Neural progenitor cell (in vitro differentiated cells): ENCODE measurements at regions not wholly inside any gene's neighbourhood (a gene's known extent, or its start where the extent isn't known, plus 50 kb on each side); places are given as distances from the start of the nearest gene placed in this dataset.
A peak's percentile ranks its signal among the peaks of the same experiment; 100 is the strongest.

Experiments used
- DNase-seq: peaks from one replicate; pipeline ENCODE4 v3.0.0-alpha.2; 2016; ENCODE audit warnings: low spot score
- H2AFZ ChIP-seq: fragments of 200-600 bp; sonication (generic); replicated peaks from 2 replicates; pipeline ENCODE4 v1.6.1; 2016; ENCODE audit warnings: antibody characterized with exemption
- H3F3A ChIP-seq: fragments of 200-600 bp; sonication (generic); 2 replicates; pipeline ENCODE4 v1.6.1; 2016; ENCODE audit warnings: antibody characterized with exemption, low read depth
- H3K27ac ChIP-seq: fragments of 200-600 bp; sonication (generic); 2 replicates; pipeline ENCODE4 v1.5.1; 2016; ENCODE audit warnings: mild to moderate bottlenecking
- H3K27me3 ChIP-seq: fragments of 200-600 bp; sonication (generic); 2 replicates; pipeline ENCODE4 v1.6.1; 2016; ENCODE audit warnings: mild to moderate bottlenecking, moderate library complexity
- H3K36me3 ChIP-seq: fragments of 200-600 bp; sonication (generic); 2 replicates; pipeline ENCODE4 v1.5.1; 2016
- H3K4me1 ChIP-seq: fragments of 200-600 bp; sonication (generic); 2 replicates; pipeline ENCODE4 v1.6.1; 2016; ENCODE audit warnings: mixed run types
- H3K4me2 ChIP-seq: fragments of 200-600 bp; sonication (generic); 2 replicates; pipeline ENCODE4 v1.6.1; 2016
- H3K4me3 ChIP-seq: fragments of 200-600 bp; sonication (generic); 2 replicates; pipeline ENCODE4 v1.5.1; 2016
- H3K79me2 ChIP-seq: fragments of 200-600 bp; sonication (generic); 2 replicates; pipeline ENCODE4 v1.6.1; 2016; ENCODE audit warnings: low read depth
- H3K9ac ChIP-seq: fragments of 200-600 bp; sonication (generic); 2 replicates; pipeline ENCODE4 v1.6.1; 2016
- H3K9me3 ChIP-seq: fragments of 200-600 bp; sonication (generic); 2 replicates; pipeline ENCODE4 v1.5.1; 2016; ENCODE audit warnings: low read depth
- H4K20me1 ChIP-seq: fragments of 200-600 bp; sonication (generic); 2 replicates; pipeline ENCODE4 v1.6.1; 2016; ENCODE audit warnings: low read depth
- H3K27ac Mint-ChIP-seq: 3 replicates; pipeline ENCODE4 v1.8.0; 2021; ENCODE audit warnings: mixed read lengths
- H3K27me3 Mint-ChIP-seq: 2 replicates; pipeline ENCODE4 v1.8.0; 2022; ENCODE audit warnings: low read depth, mild to moderate bottlenecking, inconsistent platforms, moderate library complexity, mixed read lengths; ENCODE audit not compliant: insufficient read depth
- H3K36me3 Mint-ChIP-seq: 3 replicates; pipeline ENCODE4 v1.8.0; 2021; ENCODE audit warnings: mixed read lengths
- H3K4me1 Mint-ChIP-seq: 3 replicates; pipeline ENCODE4 v1.8.0; 2021; ENCODE audit warnings: mixed read lengths
- H3K4me3 Mint-ChIP-seq: 3 replicates; pipeline ENCODE4 v1.8.0; 2021; ENCODE audit warnings: mild to moderate bottlenecking, moderate library complexity, mixed read lengths
- H3K9me3 Mint-ChIP-seq: 3 replicates; pipeline ENCODE4 v1.8.0; 2020; ENCODE audit warnings: mixed read lengths
- EZH2 ChIP-seq: fragments of 200-600 bp; sonication (generic); IDR thresholded peaks from 2 replicates; pipeline ENCODE4 v1.6.1; 2017; ENCODE audit warnings: antibody characterized with exemption, mild to moderate bottlenecking, moderate library complexity
- EZH2phosphoT487 ChIP-seq: fragments of 200-600 bp; sonication (generic); IDR thresholded peaks from 2 replicates; pipeline ENCODE4 v1.6.1; 2017; ENCODE audit warnings: antibody characterized with exemption
- TF ChIP-seq, protein P1 (sequence below): fragments of 200-600 bp; sonication (generic); IDR thresholded peaks from 2 replicates; pipeline ENCODE4 v1.5.1; 2017; ENCODE audit warnings: antibody characterized with exemption, mild to moderate bottlenecking

DNA sequence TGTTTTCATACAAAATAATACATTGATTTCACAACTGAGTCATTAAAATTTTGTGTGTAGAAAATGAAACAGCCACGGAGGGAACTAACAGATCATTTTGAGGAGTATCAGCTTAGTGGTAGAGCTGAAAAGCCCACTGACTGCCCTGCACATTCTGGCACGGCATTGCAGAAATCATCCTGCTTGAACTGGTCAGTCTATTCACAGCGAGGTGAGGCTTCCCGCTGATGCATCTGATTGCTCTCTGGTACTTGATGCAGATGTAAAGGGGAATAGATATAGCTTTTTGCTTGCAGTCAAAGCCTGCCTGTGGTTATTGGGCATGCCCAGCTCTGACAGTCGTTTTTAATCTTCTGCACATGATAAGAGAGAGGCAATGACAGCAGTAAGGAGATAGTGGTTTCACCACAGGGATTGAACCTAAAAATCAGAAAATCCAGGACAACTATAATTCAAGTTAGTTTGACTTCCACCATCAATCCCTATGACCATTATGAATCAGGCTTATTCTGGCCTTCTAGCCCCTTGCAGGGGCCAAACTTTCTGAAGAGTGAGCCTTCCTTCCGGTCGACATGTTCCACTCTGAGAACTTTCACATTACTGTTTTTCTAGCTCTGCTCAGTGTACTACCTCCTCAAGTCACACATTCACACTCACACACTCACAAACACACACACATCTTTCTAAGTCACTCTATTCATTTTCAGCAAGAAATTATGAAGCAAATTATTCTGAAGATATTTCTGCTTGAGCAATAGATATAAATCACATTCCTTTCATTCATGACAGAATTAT, 782.8 kb upstream of the NUDT12 start:
- H3K4me3 Mint-ChIP-seq: no peak overlapping the region
- Histone ChIP-seq H4K20me1 (no peaks in the 10 kb centered on the region), H3K79me2 (no peaks in the 10 kb centered on the region), H3K4me1 (peaks cover 1% of the 10 kb centered on the region), H3K4me3 (no peak overlapping the region), H3K9me3 (no peaks in the 10 kb centered on the region), H3F3A (no peaks in the 10 kb centered on the region), H3K4me2 (no peak overlapping the region), H2AFZ (peak overlapping the region; percentile 6), H3K36me3 (no peaks in the 10 kb centered on the region), H3K27me3 (no peaks in the 10 kb centered on the region), H3K27ac (no peak overlapping the region), H3K9ac (no peak overlapping the region)
- H3K36me3 Mint-ChIP-seq: no peaks in the 10 kb centered on the region
- DNase-seq: peak; percentile 44
- no peaks in the 10 kb centered on the region for H3K27me3 Mint-ChIP-seq
- peak overlapping the region; percentile 15 for H3K27ac Mint-ChIP-seq
- no peaks in the 10 kb centered on the region for H3K9me3 Mint-ChIP-seq
- TF ChIP-seq EZH2phosphoT487: no peak
- TF ChIP-seq, protein P1, sequence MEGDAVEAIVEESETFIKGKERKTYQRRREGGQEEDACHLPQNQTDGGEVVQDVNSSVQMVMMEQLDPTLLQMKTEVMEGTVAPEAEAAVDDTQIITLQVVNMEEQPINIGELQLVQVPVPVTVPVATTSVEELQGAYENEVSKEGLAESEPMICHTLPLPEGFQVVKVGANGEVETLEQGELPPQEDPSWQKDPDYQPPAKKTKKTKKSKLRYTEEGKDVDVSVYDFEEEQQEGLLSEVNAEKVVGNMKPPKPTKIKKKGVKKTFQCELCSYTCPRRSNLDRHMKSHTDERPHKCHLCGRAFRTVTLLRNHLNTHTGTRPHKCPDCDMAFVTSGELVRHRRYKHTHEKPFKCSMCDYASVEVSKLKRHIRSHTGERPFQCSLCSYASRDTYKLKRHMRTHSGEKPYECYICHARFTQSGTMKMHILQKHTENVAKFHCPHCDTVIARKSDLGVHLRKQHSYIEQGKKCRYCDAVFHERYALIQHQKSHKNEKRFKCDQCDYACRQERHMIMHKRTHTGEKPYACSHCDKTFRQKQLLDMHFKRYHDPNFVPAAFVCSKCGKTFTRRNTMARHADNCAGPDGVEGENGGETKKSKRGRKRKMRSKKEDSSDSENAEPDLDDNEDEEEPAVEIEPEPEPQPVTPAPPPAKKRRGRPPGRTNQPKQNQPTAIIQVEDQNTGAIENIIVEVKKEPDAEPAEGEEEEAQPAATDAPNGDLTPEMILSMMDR: no peak
- no peak for TF ChIP-seq EZH2
- peaks cover 14% of the 10 kb centered on the region for H3K4me1 Mint-ChIP-seq

DNA sequence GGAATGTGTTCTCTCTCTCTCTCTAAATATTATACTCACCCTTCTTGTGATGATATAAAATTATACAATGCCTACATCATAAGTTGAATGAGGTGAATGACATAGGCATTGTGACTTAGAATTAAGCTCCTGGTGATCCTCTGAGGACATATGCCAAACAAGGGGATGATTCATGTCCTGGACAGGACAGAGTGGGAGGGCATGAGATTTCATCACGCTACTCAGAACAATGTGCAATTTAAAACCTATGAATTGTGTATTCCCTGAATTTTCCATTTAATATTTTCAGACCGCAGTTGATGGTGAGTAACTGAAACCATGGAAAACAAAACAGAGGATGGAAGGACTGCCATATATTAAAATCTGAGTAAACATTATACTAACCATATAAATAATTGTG, 782.2 kb upstream of the NUDT12 start:
- no peaks in the 10 kb centered on the region for H3K27me3 Mint-ChIP-seq

DNA sequence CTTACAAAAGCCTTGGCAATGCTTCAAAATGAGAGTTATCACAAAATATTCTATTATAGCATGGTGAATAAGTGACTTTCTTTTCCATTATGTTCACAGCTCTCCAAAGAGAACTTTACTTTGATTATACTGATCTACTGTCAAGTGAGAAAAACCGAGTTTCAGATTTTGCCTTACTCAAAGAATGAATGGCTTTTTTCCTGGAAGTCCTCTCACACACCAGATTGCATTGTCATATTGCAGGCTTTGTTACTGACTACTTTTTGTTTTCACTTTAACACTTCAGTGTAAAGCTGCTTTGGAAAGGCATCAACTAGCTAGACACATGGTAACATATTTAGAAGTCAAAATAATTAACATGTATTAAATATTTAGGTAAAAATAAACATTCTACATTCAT, 765.2 kb upstream of the NUDT12 start:
- Mint-ChIP-seq H3K4me1 (no peaks in the 10 kb centered on the region), H3K27ac (no peak overlapping the region), H3K9me3 (no peaks in the 10 kb centered on the region), H3K27me3 (no peaks in the 10 kb centered on the region), H3K4me3 (no peak overlapping the region), H3K36me3 (no peaks in the 10 kb centered on the region)
- TF ChIP-seq, protein P1: no peak
- TF ChIP-seq EZH2: no peak
- TF ChIP-seq EZH2phosphoT487: no peak
- Histone ChIP-seq H3K4me3 (no peak overlapping the region), H3K9me3 (no peaks in the 10 kb centered on the region), H3F3A (no peaks in the 10 kb centered on the region), H3K4me2 (no peak overlapping the region), H3K36me3 (no peaks in the 10 kb centered on the region), H4K20me1 (no peaks in the 10 kb centered on the region), H2AFZ (no peak overlapping the region), H3K9ac (no peak overlapping the region), H3K27ac (no peak overlapping the region), H3K4me1 (no peaks in the 10 kb centered on the region), H3K27me3 (no peaks in the 10 kb centered on the region), H3K79me2 (no peaks in the 10 kb centered on the region)
- DNase-seq: no peak

More for the DNA sequence above, 782.2 kb upstream of the NUDT12 start:
- H3K9me3 Mint-ChIP-seq: no peaks in the 10 kb centered on the region
- H2AFZ ChIP-seq: no peak overlapping the region
- H3F3A ChIP-seq: no peaks in the 10 kb centered on the region
- no peak for DNase-seq
- no peaks in the 10 kb centered on the region for H3K36me3 Mint-ChIP-seq
- H3K27ac ChIP-seq: no peak overlapping the region
- no peaks in the 10 kb centered on the region for H3K9me3 ChIP-seq
- no peak overlapping the region for H3K4me3 Mint-ChIP-seq
- no peak overlapping the region for H3K9ac ChIP-seq
- H4K20me1 ChIP-seq: no peaks in the 10 kb centered on the region
- no peak overlapping the region for H3K4me2 ChIP-seq
- H3K27ac Mint-ChIP-seq: no peak overlapping the region
- H3K4me1 Mint-ChIP-seq: peaks cover 21% of the 10 kb centered on the region
- H3K79me2 ChIP-seq: no peaks in the 10 kb centered on the region
- H3K4me3 ChIP-seq: no peak overlapping the region
- no peaks in the 10 kb centered on the region for H3K36me3 ChIP-seq
- TF ChIP-seq, protein P1: no peak
- TF ChIP-seq EZH2: no peak
- TF ChIP-seq EZH2phosphoT487: no peak
- H3K4me1 ChIP-seq: peaks cover 7% of the 10 kb centered on the region
- no peaks in the 10 kb centered on the region for H3K27me3 ChIP-seq
